ENCODE measurements at regions not wholly inside any gene's neighbourhood (a gene's known extent, or its start where the extent isn't known, plus 50 kb on each side); places are given as distances from the start of the nearest gene placed in this dataset.

DNA sequence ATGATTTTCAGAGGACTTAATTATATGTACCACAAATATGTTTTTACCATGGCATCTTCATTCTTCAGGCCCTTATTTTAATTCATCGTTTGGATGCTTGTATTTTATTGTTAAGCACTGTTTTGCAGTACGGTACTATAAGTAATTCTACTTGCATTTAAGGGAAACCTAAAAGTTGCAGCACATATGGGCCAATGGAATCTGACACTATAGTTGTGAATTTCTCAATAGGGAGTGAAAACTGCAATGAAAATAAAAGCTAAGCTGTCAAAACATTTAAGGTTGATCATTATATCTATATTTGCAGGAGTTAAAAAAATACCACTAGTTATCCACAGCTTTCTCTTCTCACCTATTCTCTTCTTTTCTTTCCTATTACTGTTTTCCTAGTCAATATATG, 1071.8 kb downstream of the MAT2B start:
- 93% methylated on average over 2 of the region's 2 CpGs for WGBS
- Histone ChIP-seq H3K4me1 (ENCODE audit: control insufficient read depth, insufficient read depth, low read depth, low read length) (no peaks in the 10 kb centered on the region), H2BK12ac (ENCODE audit: low read length in 2 of 2) (no peak overlapping the region), H3K18ac (ENCODE audit: low read depth in 1 of 2, low read length in 2 of 2) (no peak overlapping the region), H3K36me3 (ENCODE audit: control insufficient read depth in 1 of 2, insufficient read depth in 2 of 2, low read depth in 1 of 2, low read length in 2 of 2) (no peaks in the 10 kb centered on the region), H2AFZ (ENCODE audit: low read depth, low read length) (no peak overlapping the region), H3K14ac (ENCODE audit: low read length in 2 of 2) (no peak overlapping the region), H4K91ac (ENCODE audit: low read length) (no peak overlapping the region), H3K4ac (ENCODE audit: low read depth in 1 of 2, low read length in 2 of 2) (no peak overlapping the region), H4K8ac (ENCODE audit: low read length) (no peak overlapping the region), H3K27me3 (ENCODE audit: control insufficient read depth in 1 of 2, insufficient read depth in 1 of 2, low read length in 2 of 2) (no peaks in the 10 kb centered on the region), H3K9me3 (ENCODE audit: control insufficient read depth, low read length) (no peaks in the 10 kb centered on the region), H3K79me1 (replicated peaks; ENCODE audit: low read length, poor library complexity, severe bottlenecking) (no peaks in the 10 kb centered on the region), H2BK120ac (ENCODE audit: low read depth, low read length) (no peak overlapping the region), H2BK5ac (ENCODE audit: low read depth, low read length, poor library complexity, severe bottlenecking) (no peak overlapping the region), H2AK5ac (ENCODE audit: low read length, severe bottlenecking) (no peak overlapping the region), H3K9ac (ENCODE audit: low read length) (no peak overlapping the region), H2BK15ac (ENCODE audit: low read depth, poor library complexity, severe bottlenecking) (no peak overlapping the region), H3K27ac (ENCODE audit: low read length, poor library complexity, severe bottlenecking) (no peak overlapping the region), H3K4me2 (ENCODE audit: low read length, poor library complexity, severe bottlenecking) (no peak overlapping the region), H3K4me3 (ENCODE audit: insufficient read depth in 1 of 2, low read depth in 1 of 2, low read length in 2 of 2) (no peak overlapping the region), H3K23ac (ENCODE audit: low read length in 2 of 2) (no peak overlapping the region)
- no peak for DNase-seq

DNA sequence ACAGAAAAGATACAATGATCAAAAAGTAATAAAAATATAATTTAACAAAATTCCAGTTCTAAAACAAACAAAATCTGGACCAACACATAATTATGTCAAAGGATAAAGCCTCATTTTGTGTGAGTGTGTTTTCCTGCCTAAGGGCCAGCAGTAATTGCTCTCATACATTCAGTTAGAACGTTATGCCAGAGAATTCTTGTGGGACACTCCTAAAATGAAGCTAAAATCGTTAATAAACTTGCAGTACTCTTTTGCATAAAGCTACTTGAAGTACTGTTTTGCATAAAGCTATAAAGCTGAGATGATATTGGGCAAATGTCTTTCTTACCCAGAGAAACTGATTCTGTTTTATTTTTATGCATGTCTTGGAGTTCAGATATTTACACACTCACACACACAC, 1072.3 kb downstream of the MAT2B start:
- no peak overlapping the region for H4K91ac ChIP-seq (ENCODE audit: low read length)
- no peak overlapping the region for H3K23ac ChIP-seq (ENCODE audit: low read length in 2 of 2)
- H3K4me3 ChIP-seq (ENCODE audit: insufficient read depth in 1 of 2, low read depth in 1 of 2, low read length in 2 of 2), result no peak overlapping the region
- no peak overlapping the region for H3K4me2 ChIP-seq (ENCODE audit: low read length, poor library complexity, severe bottlenecking)
- H2AFZ ChIP-seq (ENCODE audit: low read depth, low read length), result no peak overlapping the region
- H3K27ac ChIP-seq (ENCODE audit: low read length, poor library complexity, severe bottlenecking), result no peak overlapping the region
- H3K18ac ChIP-seq (ENCODE audit: low read depth in 1 of 2, low read length in 2 of 2), result no peak overlapping the region
- 80% methylated on average over 1 of the region's 2 CpGs for WGBS
- H2BK5ac ChIP-seq (ENCODE audit: low read depth, low read length, poor library complexity, severe bottlenecking), result no peak overlapping the region
- H2BK120ac ChIP-seq (ENCODE audit: low read depth, low read length), result no peak overlapping the region
- H3K14ac ChIP-seq (ENCODE audit: low read length in 2 of 2), result no peak overlapping the region
- DNase-seq, result no peak
- H3K9me3 ChIP-seq (ENCODE audit: control insufficient read depth, low read length), result no peaks in the 10 kb centered on the region
- H3K4ac ChIP-seq (ENCODE audit: low read depth in 1 of 2, low read length in 2 of 2), result no peak overlapping the region
- no peak overlapping the region for H2AK5ac ChIP-seq (ENCODE audit: low read length, severe bottlenecking)
- H3K79me1 ChIP-seq (replicated peaks; ENCODE audit: low read length, poor library complexity, severe bottlenecking), result no peaks in the 10 kb centered on the region
- H3K4me1 ChIP-seq (ENCODE audit: control insufficient read depth, insufficient read depth, low read depth, low read length), result no peaks in the 10 kb centered on the region
- no peak overlapping the region for H4K8ac ChIP-seq (ENCODE audit: low read length)
- H2BK12ac ChIP-seq (ENCODE audit: low read length in 2 of 2), result no peak overlapping the region
- no peaks in the 10 kb centered on the region for H3K27me3 ChIP-seq (ENCODE audit: control insufficient read depth in 1 of 2, insufficient read depth in 1 of 2, low read length in 2 of 2)
- H3K36me3 ChIP-seq (ENCODE audit: control insufficient read depth in 1 of 2, insufficient read depth in 2 of 2, low read depth in 1 of 2, low read length in 2 of 2), result no peaks in the 10 kb centered on the region
- no peak overlapping the region for H2BK15ac ChIP-seq (ENCODE audit: low read depth, poor library complexity, severe bottlenecking)
- H3K9ac ChIP-seq (ENCODE audit: low read length), result no peak overlapping the region

DNA sequence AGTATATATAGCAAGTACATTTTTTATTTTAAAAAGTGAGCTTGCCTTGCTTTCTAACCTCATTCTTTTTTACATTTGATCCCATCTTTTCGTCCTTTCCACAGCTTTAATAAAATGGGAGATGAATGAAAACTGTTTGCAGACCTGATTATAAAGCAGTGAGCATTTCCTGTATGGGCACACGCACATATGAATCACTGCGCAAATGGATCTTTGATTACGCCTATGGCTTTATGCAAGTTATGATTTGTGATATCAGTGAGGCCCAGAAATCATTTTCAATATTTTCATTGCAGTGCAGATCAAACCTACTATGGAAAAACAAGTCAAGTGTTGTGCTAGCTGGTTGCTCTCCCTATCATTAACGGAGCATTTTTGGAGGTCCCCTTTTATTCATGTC, 1073.0 kb downstream of the MAT2B start:
- H2AFZ ChIP-seq (ENCODE audit: low read depth, low read length), result no peak overlapping the region
- H3K27ac ChIP-seq (ENCODE audit: low read length, poor library complexity, severe bottlenecking), result no peak overlapping the region
- no peaks in the 10 kb centered on the region for H3K79me1 ChIP-seq (replicated peaks; ENCODE audit: low read length, poor library complexity, severe bottlenecking)
- no peak overlapping the region for H3K4me3 ChIP-seq (ENCODE audit: insufficient read depth in 1 of 2, low read depth in 1 of 2, low read length in 2 of 2)
- WGBS, result 98% methylated on average over 4 of the region's 5 CpGs
- no peak overlapping the region for H4K91ac ChIP-seq (ENCODE audit: low read length)
- no peaks in the 10 kb centered on the region for H3K36me3 ChIP-seq (ENCODE audit: control insufficient read depth in 1 of 2, insufficient read depth in 2 of 2, low read depth in 1 of 2, low read length in 2 of 2)
- no peak overlapping the region for H3K23ac ChIP-seq (ENCODE audit: low read length in 2 of 2)
- no peak overlapping the region for H4K8ac ChIP-seq (ENCODE audit: low read length)
- H3K4me1 ChIP-seq (ENCODE audit: control insufficient read depth, insufficient read depth, low read depth, low read length), result no peaks in the 10 kb centered on the region
- no peak overlapping the region for H3K9ac ChIP-seq (ENCODE audit: low read length)
- no peak overlapping the region for H3K4me2 ChIP-seq (ENCODE audit: low read length, poor library complexity, severe bottlenecking)
- H2BK15ac ChIP-seq (ENCODE audit: low read depth, poor library complexity, severe bottlenecking), result no peak overlapping the region
- no peak overlapping the region for H2BK120ac ChIP-seq (ENCODE audit: low read depth, low read length)
- H3K4ac ChIP-seq (ENCODE audit: low read depth in 1 of 2, low read length in 2 of 2), result no peak overlapping the region
- no peak overlapping the region for H2BK5ac ChIP-seq (ENCODE audit: low read depth, low read length, poor library complexity, severe bottlenecking)
- no peak for DNase-seq
- H3K14ac ChIP-seq (ENCODE audit: low read length in 2 of 2), result no peak overlapping the region
- no peak overlapping the region for H3K18ac ChIP-seq (ENCODE audit: low read depth in 1 of 2, low read length in 2 of 2)
- H2AK5ac ChIP-seq (ENCODE audit: low read length, severe bottlenecking), result no peak overlapping the region
- H2BK12ac ChIP-seq (ENCODE audit: low read length in 2 of 2), result no peak overlapping the region
- no peaks in the 10 kb centered on the region for H3K27me3 ChIP-seq (ENCODE audit: control insufficient read depth in 1 of 2, insufficient read depth in 1 of 2, low read length in 2 of 2)
- H3K9me3 ChIP-seq (ENCODE audit: control insufficient read depth, low read length), result no peaks in the 10 kb centered on the region

DNA sequence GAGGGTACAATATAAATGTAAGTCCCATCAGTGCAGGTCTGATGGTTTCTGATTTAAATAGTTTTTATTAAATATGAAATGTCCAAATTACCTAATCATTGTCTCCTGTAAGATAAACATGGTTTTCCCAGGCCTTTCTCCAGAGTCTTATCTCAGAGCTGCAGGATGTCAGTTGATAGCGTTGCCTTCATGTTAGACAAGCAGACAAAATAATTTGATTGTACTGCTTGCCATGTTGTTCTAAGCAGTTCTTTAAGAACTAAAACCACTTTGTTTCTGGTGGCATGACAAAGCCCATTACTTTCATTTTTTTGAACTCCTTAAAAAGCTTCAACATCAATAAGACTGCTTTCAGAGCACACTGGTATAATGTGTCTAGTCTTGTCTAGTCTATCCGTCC, 1073.5 kb downstream of the MAT2B start:
- Histone ChIP-seq H2BK5ac (ENCODE audit: low read depth, low read length, poor library complexity, severe bottlenecking) (no peak overlapping the region), H2BK15ac (ENCODE audit: low read depth, poor library complexity, severe bottlenecking) (no peak overlapping the region), H3K18ac (ENCODE audit: low read depth in 1 of 2, low read length in 2 of 2) (no peak overlapping the region), H3K79me1 (replicated peaks; ENCODE audit: low read length, poor library complexity, severe bottlenecking) (no peaks in the 10 kb centered on the region), H3K9ac (ENCODE audit: low read length) (no peak overlapping the region), H3K4me2 (ENCODE audit: low read length, poor library complexity, severe bottlenecking) (no peak overlapping the region), H2BK12ac (ENCODE audit: low read length in 2 of 2) (no peak overlapping the region), H2AFZ (ENCODE audit: low read depth, low read length) (no peak overlapping the region), H2AK5ac (ENCODE audit: low read length, severe bottlenecking) (no peak overlapping the region), H3K4ac (ENCODE audit: low read depth in 1 of 2, low read length in 2 of 2) (no peak overlapping the region), H4K8ac (ENCODE audit: low read length) (no peak overlapping the region), H3K9me3 (ENCODE audit: control insufficient read depth, low read length) (no peaks in the 10 kb centered on the region), H4K91ac (ENCODE audit: low read length) (no peak overlapping the region), H3K4me1 (ENCODE audit: control insufficient read depth, insufficient read depth, low read depth, low read length) (no peaks in the 10 kb centered on the region), H3K4me3 (ENCODE audit: insufficient read depth in 1 of 2, low read depth in 1 of 2, low read length in 2 of 2) (no peak overlapping the region), H3K36me3 (ENCODE audit: control insufficient read depth in 1 of 2, insufficient read depth in 2 of 2, low read depth in 1 of 2, low read length in 2 of 2) (no peaks in the 10 kb centered on the region), H3K27me3 (ENCODE audit: control insufficient read depth in 1 of 2, insufficient read depth in 1 of 2, low read length in 2 of 2) (no peaks in the 10 kb centered on the region), H3K23ac (ENCODE audit: low read length in 2 of 2) (no peak overlapping the region), H3K27ac (ENCODE audit: low read length, poor library complexity, severe bottlenecking) (no peak overlapping the region), H3K14ac (ENCODE audit: low read length in 2 of 2) (no peak overlapping the region), H2BK120ac (ENCODE audit: low read depth, low read length) (no peak overlapping the region)
- 100% methylated on average over 2 of the region's 2 CpGs for WGBS
- DNase-seq, result no peak
